ENCODE measurements at regions not wholly inside any gene's neighbourhood (a gene's known extent, or its start where the extent isn't known, plus 50 kb on each side); places are given as distances from the start of the nearest gene placed in this dataset.

- Histone ChIP-seq H3K27ac (no peak overlapping the region), H3K4me1 (replicated peaks in 1 of 2) (no peaks in the 10 kb centered on the region), H3K4me3 (no peak overlapping the region)
- no peak for ATAC-seq (replicated peaks in 6 of 8)
- in situ Hi-C loops (cut with MboI; ENCODE audit: low pct_unique_long_range_greater_than_20kb in 2 of 9, low sequenced_read_pairs in 9 of 9, unreplicated experiment in 9 of 9): no loop called here
- 0 to 94% (median 71%) methylated on average over 1 to 5 of the region's 5 CpGs; no CpG with 5 or more reads in 1 of the 10 experiments for WGBS, 10 experiments
Observed at GRCh38 chr15:97703400-97703799, 257.1 kb upstream of the ARRDC4 start.

- in situ Hi-C loops (cut with MboI; ENCODE audit: low pct_unique_long_range_greater_than_20kb in 2 of 9, low sequenced_read_pairs in 9 of 9, unreplicated experiment in 9 of 9): no loop called here
- ATAC-seq (replicated peaks in 6 of 8): no peak
- Histone ChIP-seq H3K27ac (no peak overlapping the region), H3K4me1 (replicated peaks in 1 of 2) (peaks cover 0 to 4% of the 10 kb centered on the region in 2 donors), H3K4me3 (no peak overlapping the region)
- 17 to 86% methylated on average over 1 of the region's 1 CpG; no CpG with 5 or more reads in 8 of the 10 experiments for WGBS, 10 experiments
Observed at GRCh38 chr15:97706059-97706458, 254.4 kb upstream of the ARRDC4 start.

DNA sequence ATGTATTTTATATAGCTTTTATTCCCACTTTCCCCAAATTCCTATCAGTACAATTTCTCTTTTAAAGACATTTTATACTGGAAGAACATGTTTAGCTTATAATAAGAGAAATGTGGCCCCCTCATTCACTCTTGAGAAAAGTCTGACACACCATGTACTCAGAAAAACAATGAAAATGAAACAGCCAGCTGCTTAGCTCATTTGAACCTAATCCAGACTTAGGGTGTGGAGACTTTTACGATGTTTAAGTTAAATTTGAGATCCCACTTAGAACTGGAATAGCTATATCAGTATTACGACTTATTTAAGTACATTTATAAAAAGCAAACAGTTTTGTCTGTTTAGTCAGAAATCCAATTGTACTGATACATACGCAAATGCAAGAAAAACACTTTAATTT is 252.3 kb upstream of the ARRDC4 start:
- ATAC-seq (replicated peaks in 6 of 8): no peak
- WGBS, 10 experiments: 3 to 100% (median 84%) methylated on average over 1 to 3 of the region's 3 CpGs
- in situ Hi-C loops (cut with MboI; ENCODE audit: low pct_unique_long_range_greater_than_20kb in 2 of 9, low sequenced_read_pairs in 9 of 9, unreplicated experiment in 9 of 9): no loop called here

GRCh38 chr15:97712530-97712929 is 248.0 kb upstream of the ARRDC4 start:
- WGBS, 10 experiments: 0 to 51% (median 11%) methylated on average over 2 to 5 of the region's 5 CpGs; no CpG with 5 or more reads in 2 of the 10 experiments
- ATAC-seq (replicated peaks in 6 of 8): peak in 5 of 8 experiments; percentile 53 to 77 (median 69)
- in situ Hi-C loops (cut with MboI; ENCODE audit: low pct_unique_long_range_greater_than_20kb in 2 of 9, low sequenced_read_pairs in 9 of 9, unreplicated experiment in 9 of 9): no loop called here
- Histone ChIP-seq H3K4me3 (no peak overlapping the region), H3K4me1 (replicated peaks in 1 of 2) (peaks cover 4 to 21% of the 10 kb centered on the region in 2 donors), H3K27ac (no peak overlapping the region)

More for the DNA sequence above, 252.3 kb upstream of the ARRDC4 start:
- H3K27ac ChIP-seq: no peak overlapping the region
- H3K4me1 ChIP-seq (replicated peaks in 1 of 2): peaks cover 4 to 21% of the 10 kb centered on the region in 2 donors
- H3K4me3 ChIP-seq: no peak overlapping the region

- no peak overlapping the region for H3K4me3 ChIP-seq
- in situ Hi-C loops (cut with MboI; ENCODE audit: low pct_unique_long_range_greater_than_20kb in 2 of 9, low sequenced_read_pairs in 9 of 9, unreplicated experiment in 9 of 9): no loop called here
- H3K27ac ChIP-seq: no peak overlapping the region
- H3K4me1 ChIP-seq (replicated peaks in 1 of 2): peaks cover 0 to 2% of the 10 kb centered on the region in 2 donors
- no peak for ATAC-seq (replicated peaks in 6 of 8)
Observed at GRCh38 chr15:97717806-97718205, 242.7 kb upstream of the ARRDC4 start.

- no peaks in the 10 kb centered on the region for H3K4me1 ChIP-seq (replicated peaks in 1 of 2)
- in situ Hi-C loops (cut with MboI; ENCODE audit: low pct_unique_long_range_greater_than_20kb in 2 of 9, low sequenced_read_pairs in 9 of 9, unreplicated experiment in 9 of 9): no loop called here
- no peak for ATAC-seq (replicated peaks in 6 of 8)
- no peak overlapping the region for H3K4me3 ChIP-seq
- no peak overlapping the region for H3K27ac ChIP-seq
Observed at GRCh38 chr15:97718509-97718908, 242.0 kb upstream of the ARRDC4 start.

DNA sequence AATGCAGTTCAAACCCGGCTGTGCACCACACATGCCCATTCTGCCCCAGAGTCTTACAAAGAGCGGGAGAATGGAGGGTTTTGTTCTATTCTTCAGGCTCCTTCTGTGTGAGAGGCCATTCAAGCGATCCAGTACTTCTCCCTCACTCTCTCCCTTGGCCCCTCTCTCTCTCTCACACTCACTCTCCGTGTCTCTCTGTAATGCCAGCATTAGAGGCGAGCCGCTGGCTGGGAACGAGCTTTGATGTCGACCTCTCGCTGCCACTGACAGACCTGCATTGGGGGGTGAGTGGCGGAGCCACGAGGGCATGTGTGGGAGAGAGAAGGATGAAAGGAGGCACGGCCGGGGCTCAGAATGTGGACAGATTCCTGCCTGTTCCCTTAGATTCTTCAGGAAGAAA is 231.7 kb upstream of the ARRDC4 start:
- ATAC-seq (replicated peaks in 6 of 8): peak in 5 of 8 experiments; percentile 78 to 91 (median 88)
- Histone ChIP-seq H3K27ac (peak overlapping the region; percentile 13 to 26), H3K4me1 (replicated peaks in 1 of 2) (peaks cover 22 to 31% of the 10 kb centered on the region in 2 donors), H3K4me3 (peak overlapping the region in 1 of 5 donors; percentile 8)
- 0 to 40% (median 8%) methylated on average over 1 to 12 of the region's 13 CpGs; no CpG with 5 or more reads in 1 of the 10 experiments for WGBS, 10 experiments
- in situ Hi-C loops (cut with MboI; ENCODE audit: low pct_unique_long_range_greater_than_20kb in 2 of 9, low sequenced_read_pairs in 9 of 9, unreplicated experiment in 9 of 9): no loop called here

- in situ Hi-C loops (cut with MboI; ENCODE audit: low pct_unique_long_range_greater_than_20kb in 2 of 9, low sequenced_read_pairs in 9 of 9, unreplicated experiment in 9 of 9): no loop called here
- ATAC-seq (replicated peaks in 6 of 8): peak in 5 of 8 experiments; percentile 32 to 71 (median 56)
- 0 to 91% (median 67%) methylated on average over 1 to 6 of the region's 7 CpGs; no CpG with 5 or more reads in 3 of the 10 experiments for WGBS, 10 experiments
- Histone ChIP-seq H3K4me3 (no peak overlapping the region), H3K4me1 (replicated peaks in 1 of 2) (peaks cover 22 to 31% of the 10 kb centered on the region in 2 donors), H3K27ac (peak overlapping the region; percentile 13 to 26)
Observed at GRCh38 chr15:97729270-97729669, 231.2 kb upstream of the ARRDC4 start.

GRCh38 chr15:97730315-97730714 is 230.2 kb upstream of the ARRDC4 start:
- H3K4me3 ChIP-seq: no peak overlapping the region
- in situ Hi-C loops (cut with MboI; ENCODE audit: low pct_unique_long_range_greater_than_20kb in 2 of 9, low sequenced_read_pairs in 9 of 9, unreplicated experiment in 9 of 9): no loop called here
- H3K27ac ChIP-seq: no peak overlapping the region
- peaks cover 22 to 31% of the 10 kb centered on the region in 2 donors for H3K4me1 ChIP-seq (replicated peaks in 1 of 2)
- WGBS, 10 experiments: 0 to 100% (median 80%) methylated on average over 1 of the region's 1 CpG; no CpG with 5 or more reads in 3 of the 10 experiments
- ATAC-seq (replicated peaks in 6 of 8): no peak

- 40 to 100% (median 76%) methylated on average over 1 to 3 of the region's 3 CpGs; no CpG with 5 or more reads in 1 of the 10 experiments for WGBS, 10 experiments
- no peak overlapping the region for H3K4me3 ChIP-seq
- in situ Hi-C loops (cut with MboI; ENCODE audit: low pct_unique_long_range_greater_than_20kb in 2 of 9, low sequenced_read_pairs in 9 of 9, unreplicated experiment in 9 of 9): no loop called here
- peak in 5 of 8 experiments; percentile 36 to 70 (median 64) for ATAC-seq (replicated peaks in 6 of 8)
- peaks cover 22 to 31% of the 10 kb centered on the region in 2 donors for H3K4me1 ChIP-seq (replicated peaks in 1 of 2)
- no peak overlapping the region for H3K27ac ChIP-seq
Observed at GRCh38 chr15:97731859-97732258, 228.6 kb upstream of the ARRDC4 start.

DNA sequence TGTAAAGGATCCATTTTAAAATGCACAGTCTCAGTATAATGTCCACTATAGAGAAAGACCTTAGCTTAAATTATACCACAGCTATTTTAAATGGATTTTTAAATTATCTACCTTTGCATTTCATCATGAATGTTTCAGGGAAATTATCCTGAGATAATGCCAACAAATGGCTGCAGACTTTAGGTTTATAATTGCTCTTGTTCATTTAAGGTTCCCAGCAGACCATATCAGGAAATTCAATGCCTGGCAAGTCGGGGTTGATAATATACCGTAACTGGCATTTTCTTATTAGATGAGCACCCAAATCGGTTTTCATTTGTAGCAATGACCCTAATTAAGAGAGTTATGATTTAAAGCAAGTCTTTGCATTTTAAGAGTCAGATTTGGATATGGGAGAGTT is 227.1 kb upstream of the ARRDC4 start:
- no peak overlapping the region for H3K27ac ChIP-seq
- in situ Hi-C loops (cut with MboI; ENCODE audit: low pct_unique_long_range_greater_than_20kb in 2 of 9, low sequenced_read_pairs in 9 of 9, unreplicated experiment in 9 of 9): no loop called here
- no peak for ATAC-seq (replicated peaks in 6 of 8)
- H3K4me1 ChIP-seq (replicated peaks in 1 of 2): peaks cover 16 to 26% of the 10 kb centered on the region in 2 donors
- no peak overlapping the region for H3K4me3 ChIP-seq
- 0 to 100% (median 84%) methylated on average over 1 to 3 of the region's 3 CpGs for WGBS, 10 experiments

DNA sequence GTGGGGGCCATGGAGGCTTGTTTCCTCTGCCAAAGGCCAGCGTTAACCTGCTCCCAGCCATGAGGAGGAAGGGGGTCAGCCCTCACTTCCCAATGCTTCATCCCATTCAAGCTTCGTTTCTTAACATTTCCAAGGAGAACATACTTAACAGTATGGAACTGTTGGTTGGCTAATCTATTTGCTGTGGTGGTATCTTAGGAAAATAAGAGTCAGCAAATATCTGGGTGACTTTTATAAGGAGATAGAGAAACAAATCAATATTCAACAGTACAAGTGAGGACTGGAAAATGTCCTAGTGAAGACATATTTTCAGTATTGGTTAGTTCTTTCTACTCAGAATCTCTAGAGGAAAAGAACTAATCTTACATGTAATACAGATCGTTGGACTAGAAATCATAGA is 223.8 kb upstream of the ARRDC4 start:
- in situ Hi-C loops (cut with MboI; ENCODE audit: low pct_unique_long_range_greater_than_20kb in 2 of 9, low sequenced_read_pairs in 9 of 9, unreplicated experiment in 9 of 9): no loop called here

DNA sequence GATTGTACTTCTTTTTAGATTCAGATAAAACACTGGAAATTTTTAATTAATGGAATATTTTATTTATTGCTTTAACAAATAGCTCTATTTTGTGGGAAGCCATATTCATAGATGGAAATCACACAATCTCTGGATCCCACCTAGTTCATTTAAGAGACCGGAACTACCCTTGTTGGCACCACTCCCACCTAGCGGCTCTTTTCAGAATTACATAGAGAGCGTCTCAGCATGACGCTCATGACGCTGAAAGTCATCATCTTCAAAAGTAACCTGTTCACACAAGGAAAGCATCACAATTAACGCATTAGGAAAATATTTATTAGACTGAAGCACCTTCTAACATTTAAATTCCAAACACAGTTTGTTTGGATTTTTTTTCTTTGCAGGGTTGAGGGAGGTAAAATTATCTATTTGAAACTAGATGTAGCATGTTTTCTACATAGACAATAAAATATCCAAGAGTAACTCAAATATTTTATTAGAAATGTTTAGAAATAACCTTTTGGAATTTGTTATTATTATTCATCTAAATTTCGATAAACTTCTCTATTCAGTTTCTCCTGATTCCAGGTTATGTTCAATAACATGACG is 214.9 kb upstream of the ARRDC4 start:
- 0 to 96% (median 73%) methylated on average over 1 to 8 of the region's 8 CpGs for WGBS, 10 experiments
- no peak for ATAC-seq (replicated peaks in 6 of 8)
- Histone ChIP-seq H3K4me1 (replicated peaks in 1 of 2) (peaks cover 4 to 21% of the 10 kb centered on the region in 2 donors), H3K4me3 (no peak overlapping the region), H3K27ac (no peak overlapping the region)
- in situ Hi-C loops (cut with MboI; ENCODE audit: low pct_unique_long_range_greater_than_20kb in 2 of 9, low sequenced_read_pairs in 9 of 9, unreplicated experiment in 9 of 9): no loop called here

More for the DNA sequence above, 223.8 kb upstream of the ARRDC4 start:
- WGBS, 10 experiments: 0 to 90% (median 4%) methylated on average over 2 to 3 of the region's 3 CpGs; no CpG with 5 or more reads in 3 of the 10 experiments
- ATAC-seq (replicated peaks in 6 of 8): no peak
- no peaks in the 10 kb centered on the region for H3K4me1 ChIP-seq (replicated peaks in 1 of 2)
- H3K4me3 ChIP-seq: no peak overlapping the region
- no peak overlapping the region for H3K27ac ChIP-seq

DNA sequence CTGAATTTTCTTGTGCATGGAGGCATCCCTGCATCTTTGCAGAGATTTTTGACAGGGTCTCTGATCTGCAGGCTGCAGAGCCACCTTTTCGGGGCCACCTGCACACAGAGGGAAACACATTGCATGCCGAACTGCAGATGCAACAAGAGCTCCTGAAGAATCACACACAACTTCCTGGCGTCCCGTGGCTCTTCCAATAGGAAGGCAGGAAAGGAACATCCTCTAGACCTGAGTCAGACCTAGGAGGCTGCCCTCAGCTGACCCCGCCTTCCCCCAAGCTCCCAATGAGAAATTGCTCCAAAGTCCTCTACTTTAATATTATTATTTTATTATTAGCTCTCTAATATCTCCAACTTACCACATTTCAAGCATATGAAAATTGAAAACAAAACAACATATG is 213.2 kb upstream of the ARRDC4 start:
- H3K27ac ChIP-seq: no peak overlapping the region
- ATAC-seq (replicated peaks in 6 of 8): no peak
- peaks cover 4 to 21% of the 10 kb centered on the region in 2 donors for H3K4me1 ChIP-seq (replicated peaks in 1 of 2)
- in situ Hi-C loops (cut with MboI; ENCODE audit: low pct_unique_long_range_greater_than_20kb in 2 of 9, low sequenced_read_pairs in 9 of 9, unreplicated experiment in 9 of 9): no loop called here
- H3K4me3 ChIP-seq: no peak overlapping the region
- WGBS, 10 experiments: 0 to 100% (median 82%) methylated on average over 1 to 5 of the region's 5 CpGs; no CpG with 5 or more reads in 3 of the 10 experiments

Data from motor neuron (in vitro differentiated cells).